DOHH2 (cell line): ENCODE measurements at regions not wholly inside any gene's neighbourhood (a gene's known extent, or its start where the extent isn't known, plus 50 kb on each side); places are given as distances from the start of the nearest gene placed in this dataset.

Experiments used
- H3F3A ChIP-seq: fragments of 200-600 bp; sonication (generic), shearing (Covaris generic); 2 replicates; pipeline ENCODE4 v1.6.0; 2016; ENCODE audit warnings: antibody characterized with exemption, mild to moderate bottlenecking; ENCODE audit not compliant: control insufficient read depth, insufficient read depth
- H3K27ac ChIP-seq: fragments of 200-600 bp; sonication (generic); 2 replicates; pipeline ENCODE4 v1.5.1; 2014; ENCODE audit warnings: low read depth, mild to moderate bottlenecking, low read length, moderate library complexity
- H3K27me3 ChIP-seq: fragments of 200-600 bp; sonication (generic); 2 replicates; pipeline ENCODE4 v1.6.1; 2014; ENCODE audit warnings: mild to moderate bottlenecking, low read length, mixed read lengths; ENCODE audit not compliant: control insufficient read depth
- H3K36me3 ChIP-seq: fragments of 200-600 bp; sonication (generic); 2 replicates; pipeline ENCODE4 v1.6.1; 2014; ENCODE audit warnings: mild to moderate bottlenecking, low read length, moderate library complexity, mixed read lengths; ENCODE audit not compliant: control insufficient read depth
- H3K4me1 ChIP-seq: fragments of 200-600 bp; sonication (generic); 2 replicates; pipeline ENCODE4 v1.6.1; 2014; ENCODE audit warnings: mild to moderate bottlenecking, low read length, mixed read lengths; ENCODE audit not compliant: control insufficient read depth
- H3K4me2 ChIP-seq: fragments of 200-600 bp; sonication (generic); 2 replicates; pipeline ENCODE4 v1.6.0; 2014; ENCODE audit warnings: mild to moderate bottlenecking, low read length, moderate library complexity
- H3K4me3 ChIP-seq: fragments of 200-600 bp; sonication (generic); 2 replicates; pipeline ENCODE4 v1.5.1; 2014; ENCODE audit warnings: mild to moderate bottlenecking, low read length, mixed read lengths
- H3K79me2 ChIP-seq: fragments of 200-600 bp; sonication (generic); 2 replicates; pipeline ENCODE4 v1.6.1; 2014; ENCODE audit warnings: mild to moderate bottlenecking, low read length, mixed read lengths; ENCODE audit not compliant: control insufficient read depth
- H3K9me2 ChIP-seq: fragments of 200-600 bp; sonication (generic); replicated peaks from 2 replicates; pipeline ENCODE4 v1.6.1; 2014; ENCODE audit warnings: mild to moderate bottlenecking, low read length, mixed read lengths; ENCODE audit not compliant: control insufficient read depth
- H3K9me3 ChIP-seq: fragments of 200-600 bp; sonication (generic); 2 replicates; pipeline ENCODE4 v1.6.1; 2014; ENCODE audit warnings: antibody characterized with exemption, low read length, mixed read lengths; ENCODE audit not compliant: control insufficient read depth, insufficient read depth
- H4K20me1 ChIP-seq: fragments of 200-600 bp; sonication (generic); 2 replicates; pipeline ENCODE4 v1.6.0; 2014; ENCODE audit warnings: low read depth, mild to moderate bottlenecking, antibody characterized with exemption, low read length, moderate library complexity; ENCODE audit not compliant: control insufficient read depth, insufficient read depth
- EZH2phosphoT487 ChIP-seq: fragments of 200-600 bp; sonication (generic); IDR thresholded peaks from 2 replicates; pipeline ENCODE4 v1.6.1; 2017; ENCODE audit warnings: borderline replicate concordance, mild to moderate bottlenecking, antibody characterized with exemption, low read length, moderate library complexity, mixed read lengths
- TF ChIP-seq, protein P1 (sequence below): fragments of 200-600 bp; sonication (generic); IDR thresholded peaks from one replicate; pipeline ENCODE4 v1.5.1; 2014; ENCODE audit warnings: antibody characterized with exemption, mild to moderate bottlenecking, low read depth, low read length; ENCODE audit not compliant: poor library complexity, severe bottlenecking

DNA sequence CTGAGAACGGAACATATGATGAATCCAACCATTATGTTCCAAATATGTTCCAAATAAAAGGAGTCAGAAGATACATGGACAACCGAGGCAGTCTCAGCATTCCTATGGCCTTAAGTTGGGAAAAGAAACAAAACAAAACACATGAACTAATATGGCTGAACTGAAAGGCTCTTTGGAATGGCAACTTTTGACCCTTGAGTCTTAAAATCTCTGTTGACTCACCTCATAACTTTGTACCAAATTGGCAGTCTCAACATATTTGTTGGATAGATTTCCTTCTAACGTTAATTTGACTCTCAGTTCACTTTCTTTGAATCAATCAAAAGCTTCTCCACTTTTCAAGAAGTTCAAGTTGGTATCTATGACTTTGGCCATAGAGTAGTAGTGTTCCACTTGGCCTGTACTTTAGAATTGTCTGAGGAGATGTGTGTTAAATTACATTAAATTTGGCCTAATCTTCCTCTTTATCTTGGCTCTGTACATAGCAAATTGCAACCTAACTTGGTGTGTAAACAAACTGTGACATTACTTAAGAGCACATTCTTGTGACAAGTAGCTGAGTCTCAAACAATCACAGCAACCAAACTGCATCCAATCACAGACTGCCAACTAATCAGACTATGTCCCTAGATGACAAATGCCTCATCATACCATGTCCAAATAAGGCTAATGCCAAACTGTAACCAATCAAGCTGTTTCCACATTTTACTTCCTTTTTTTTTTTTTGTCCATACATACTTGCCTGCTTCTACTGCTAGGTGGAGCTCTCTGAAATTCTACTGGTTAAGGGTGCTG is 208.8 kb downstream of the BMP2 start:
- Histone ChIP-seq H4K20me1 (no peaks in the 10 kb centered on the region), H3F3A (no peaks in the 10 kb centered on the region), H3K4me2 (no peak overlapping the region), H3K79me2 (no peaks in the 10 kb centered on the region), H3K27ac (no peak overlapping the region), H3K4me1 (no peaks in the 10 kb centered on the region), H3K9me3 (no peaks in the 10 kb centered on the region), H3K36me3 (no peaks in the 10 kb centered on the region), H3K27me3 (no peaks in the 10 kb centered on the region), H3K4me3 (no peak overlapping the region), H3K9me2 (no peaks in the 10 kb centered on the region)
- no peak for TF ChIP-seq EZH2phosphoT487
- TF ChIP-seq, protein P1, sequence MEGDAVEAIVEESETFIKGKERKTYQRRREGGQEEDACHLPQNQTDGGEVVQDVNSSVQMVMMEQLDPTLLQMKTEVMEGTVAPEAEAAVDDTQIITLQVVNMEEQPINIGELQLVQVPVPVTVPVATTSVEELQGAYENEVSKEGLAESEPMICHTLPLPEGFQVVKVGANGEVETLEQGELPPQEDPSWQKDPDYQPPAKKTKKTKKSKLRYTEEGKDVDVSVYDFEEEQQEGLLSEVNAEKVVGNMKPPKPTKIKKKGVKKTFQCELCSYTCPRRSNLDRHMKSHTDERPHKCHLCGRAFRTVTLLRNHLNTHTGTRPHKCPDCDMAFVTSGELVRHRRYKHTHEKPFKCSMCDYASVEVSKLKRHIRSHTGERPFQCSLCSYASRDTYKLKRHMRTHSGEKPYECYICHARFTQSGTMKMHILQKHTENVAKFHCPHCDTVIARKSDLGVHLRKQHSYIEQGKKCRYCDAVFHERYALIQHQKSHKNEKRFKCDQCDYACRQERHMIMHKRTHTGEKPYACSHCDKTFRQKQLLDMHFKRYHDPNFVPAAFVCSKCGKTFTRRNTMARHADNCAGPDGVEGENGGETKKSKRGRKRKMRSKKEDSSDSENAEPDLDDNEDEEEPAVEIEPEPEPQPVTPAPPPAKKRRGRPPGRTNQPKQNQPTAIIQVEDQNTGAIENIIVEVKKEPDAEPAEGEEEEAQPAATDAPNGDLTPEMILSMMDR: no peak

DNA sequence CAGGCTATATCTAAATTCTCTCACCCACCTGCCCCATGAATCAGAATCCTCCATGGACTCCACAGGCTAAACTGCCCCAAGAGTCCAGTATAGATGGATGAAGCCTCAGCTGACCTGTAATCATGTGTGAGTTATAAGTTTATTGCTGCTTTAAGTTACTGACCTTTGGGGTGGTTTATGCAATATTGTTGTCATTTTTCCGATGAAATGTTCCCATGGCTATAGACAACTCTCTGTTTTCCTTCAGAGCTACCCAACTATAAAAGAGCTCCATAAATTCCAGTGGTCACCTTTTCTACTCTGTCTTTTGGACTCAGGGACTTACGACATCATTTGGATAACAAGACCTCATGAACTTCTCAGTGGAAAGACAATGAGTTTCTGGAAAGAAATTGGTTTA is 212.1 kb downstream of the BMP2 start:
- TF ChIP-seq, protein P1: no peak
- no peaks in the 10 kb centered on the region for H4K20me1 ChIP-seq
- H3K4me3 ChIP-seq: no peak overlapping the region
- no peaks in the 10 kb centered on the region for H3F3A ChIP-seq
- H3K27ac ChIP-seq: no peak overlapping the region
- H3K27me3 ChIP-seq: no peaks in the 10 kb centered on the region
- H3K9me2 ChIP-seq: no peaks in the 10 kb centered on the region
- no peaks in the 10 kb centered on the region for H3K4me1 ChIP-seq
- no peaks in the 10 kb centered on the region for H3K79me2 ChIP-seq
- no peaks in the 10 kb centered on the region for H3K36me3 ChIP-seq
- no peaks in the 10 kb centered on the region for H3K9me3 ChIP-seq
- no peak overlapping the region for H3K4me2 ChIP-seq

DNA sequence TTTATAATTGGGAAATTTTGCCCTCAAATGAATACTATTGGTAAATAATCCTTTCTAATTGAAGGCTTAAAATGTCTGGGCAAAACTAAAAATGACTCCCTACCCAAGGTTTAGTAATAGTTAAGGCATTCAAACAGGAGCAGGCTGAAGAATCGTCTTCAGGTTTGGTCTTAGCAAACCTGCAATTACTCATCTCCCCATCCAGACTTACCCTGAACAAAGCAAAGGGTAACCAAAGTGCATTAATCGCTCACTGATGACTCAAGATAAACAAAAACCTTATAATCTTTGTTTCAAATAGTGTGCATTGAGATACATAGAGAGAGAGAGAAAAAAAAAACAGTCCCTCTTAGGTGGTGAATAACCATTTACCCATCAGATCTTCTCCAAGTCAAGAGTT is 225.5 kb downstream of the BMP2 start:
- no peaks in the 10 kb centered on the region for H3K9me3 ChIP-seq

More for the DNA sequence above, 225.5 kb downstream of the BMP2 start:
- no peaks in the 10 kb centered on the region for H4K20me1 ChIP-seq
- no peaks in the 10 kb centered on the region for H3F3A ChIP-seq
- no peak overlapping the region for H3K27ac ChIP-seq
- H3K4me3 ChIP-seq: no peak overlapping the region
- H3K4me2 ChIP-seq: no peak overlapping the region
- H3K79me2 ChIP-seq: no peaks in the 10 kb centered on the region
- TF ChIP-seq EZH2phosphoT487: no peak
- TF ChIP-seq, protein P1: no peak
- H3K4me1 ChIP-seq: no peaks in the 10 kb centered on the region
- H3K9me2 ChIP-seq: no peaks in the 10 kb centered on the region
- no peaks in the 10 kb centered on the region for H3K36me3 ChIP-seq
- no peaks in the 10 kb centered on the region for H3K27me3 ChIP-seq
